ENCODE measurements at regions not wholly inside any gene's neighbourhood (a gene's known extent, or its start where the extent isn't known, plus 50 kb on each side); places are given as distances from the start of the nearest gene placed in this dataset.

DNA sequence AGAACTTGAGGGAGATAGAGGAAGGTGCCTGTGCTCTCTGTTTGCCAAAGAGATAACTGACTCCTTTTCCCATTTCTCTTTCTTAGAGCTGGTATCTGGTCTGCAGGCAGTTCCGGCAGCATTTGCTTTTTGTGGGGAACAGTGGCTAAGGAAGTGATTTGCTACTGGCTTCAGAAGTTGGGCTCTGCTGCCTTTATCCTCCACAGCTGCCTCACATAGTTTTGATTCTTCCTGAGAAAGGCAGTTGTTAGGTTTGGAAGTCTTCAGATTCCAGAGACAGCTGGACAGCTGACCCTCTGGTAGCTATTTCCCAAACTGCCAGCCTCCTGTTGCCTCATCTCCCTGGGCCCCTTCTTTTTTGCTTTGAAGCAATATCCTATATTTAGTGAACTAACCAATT is 62.6 kb upstream of the MACF1 start:
- DNase-seq = no peak

DNA sequence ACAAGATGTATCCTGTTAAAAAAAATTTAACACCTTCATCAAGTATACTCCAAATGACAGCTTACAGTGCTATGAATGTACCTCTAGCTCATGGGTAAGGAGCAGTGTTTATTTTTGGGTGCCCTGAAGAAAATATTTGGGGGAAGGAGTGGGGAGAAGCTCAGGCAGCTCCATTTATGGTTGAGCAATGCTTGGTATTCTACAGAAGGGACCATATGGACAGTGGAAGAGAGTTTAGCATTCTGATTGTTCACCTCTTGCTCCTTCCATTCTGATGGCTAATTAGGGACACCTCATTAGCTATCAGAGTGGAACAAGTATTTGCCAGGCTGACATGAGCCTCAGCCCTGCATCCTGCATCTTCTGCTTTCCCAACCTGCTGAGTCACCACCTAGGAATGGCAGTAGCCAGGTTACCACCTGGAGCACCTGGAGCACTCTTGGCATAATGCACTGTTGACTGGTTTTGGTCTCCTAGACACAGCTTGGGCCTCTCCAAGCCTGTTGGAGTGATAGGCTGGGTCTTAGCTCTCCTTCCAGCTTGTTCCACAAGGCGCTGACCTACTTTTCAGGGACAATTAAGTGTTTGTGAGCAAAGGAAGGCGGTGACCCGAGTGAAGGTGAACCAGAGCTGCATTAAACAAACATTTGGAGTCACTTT is 62.0 kb upstream of the MACF1 start:
- DNase-seq = no peak

DNA sequence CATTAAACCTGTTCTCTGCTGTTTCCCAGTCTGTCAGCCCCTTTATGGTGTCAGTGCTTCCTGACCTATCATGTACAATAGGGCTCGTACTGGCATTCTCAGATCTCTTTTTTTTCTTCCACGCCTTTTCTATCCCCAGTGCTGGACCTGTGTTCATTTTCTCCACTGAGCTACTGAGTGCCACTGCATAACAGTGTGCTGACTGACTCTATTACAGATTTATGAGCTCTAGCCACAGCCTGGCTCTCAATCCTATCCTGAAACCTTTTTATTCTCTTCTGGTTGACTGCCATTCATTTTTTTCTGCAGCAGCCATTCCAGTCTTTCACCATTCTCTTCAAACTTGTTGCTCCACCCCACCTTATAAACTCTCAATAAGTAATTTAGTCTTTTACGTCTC is 59.6 kb upstream of the MACF1 start:
- no peak for DNase-seq

- no peak for DNase-seq
Observed at GRCh38 chr1:39145331-39145965, 59.0 kb upstream of the MACF1 start.

DNA sequence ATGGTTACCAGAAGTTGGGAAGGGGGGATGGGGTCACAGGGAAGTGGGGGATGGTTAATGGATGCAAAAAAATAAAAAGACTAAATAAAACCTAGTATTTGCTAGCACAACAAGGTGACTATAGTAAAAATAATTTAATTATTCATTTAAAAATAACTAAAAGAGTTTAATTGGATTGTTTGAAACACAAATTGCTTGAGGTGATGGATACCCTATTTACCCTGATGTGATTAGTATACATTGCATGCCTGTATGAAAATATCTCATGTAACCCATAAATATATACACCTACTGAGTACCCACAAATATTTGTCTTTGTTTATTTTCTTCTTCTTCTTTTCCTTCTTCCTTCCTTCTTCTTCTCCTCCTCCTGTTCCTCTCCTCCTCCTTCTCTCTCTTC is 57.8 kb upstream of the MACF1 start:
- no peak for DNase-seq

- DNase-seq = no peak
Observed at GRCh38 chr1:39147099-39148025, 57.1 kb upstream of the MACF1 start.

DNA sequence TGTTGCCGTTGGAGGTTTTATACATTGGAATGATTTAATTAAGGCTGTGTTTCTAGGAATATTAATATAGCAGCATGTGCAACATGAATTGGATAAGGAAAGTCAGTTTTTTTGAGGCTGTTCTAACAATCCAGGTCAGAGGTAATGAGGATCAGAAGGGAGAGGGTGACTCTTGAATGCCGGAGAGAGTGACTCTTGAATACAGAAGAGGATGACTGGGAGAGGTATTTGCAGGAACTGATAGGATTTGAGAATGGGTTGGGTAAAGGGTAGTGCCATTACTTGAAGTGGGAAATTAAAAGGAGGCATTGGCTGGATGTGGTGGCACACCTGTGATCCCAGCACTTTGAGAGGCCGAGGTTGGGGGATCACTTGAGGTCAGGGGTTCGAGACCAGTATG is 55.6 kb upstream of the MACF1 start:
- no peak for DNase-seq

DNA sequence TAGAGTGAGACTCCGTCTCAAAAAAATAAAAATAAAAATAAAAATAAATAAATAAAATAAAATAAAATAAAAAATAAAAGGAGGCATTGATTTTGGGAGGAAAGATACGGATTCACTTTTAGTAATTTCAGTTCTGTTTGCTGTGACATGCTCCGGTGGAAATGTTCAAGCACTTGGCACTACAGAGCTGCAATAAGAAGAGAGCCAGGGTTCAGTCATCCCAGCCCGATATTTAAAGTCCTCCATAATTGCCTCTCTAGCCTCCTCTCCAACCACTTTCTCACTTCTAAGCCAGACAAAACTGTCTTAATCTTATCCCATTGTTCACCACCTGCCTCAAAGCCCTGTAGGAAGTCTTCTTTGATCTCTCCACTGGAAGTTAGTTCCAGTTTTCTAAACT is 55.0 kb upstream of the MACF1 start:
- no peak for DNase-seq

- no peak for DNase-seq
Observed at GRCh38 chr1:39150779-39151178, 53.7 kb upstream of the MACF1 start.

GRCh38 chr1:39151267-39151666 is 53.2 kb upstream of the MACF1 start:
- DNase-seq = no peak

DNA sequence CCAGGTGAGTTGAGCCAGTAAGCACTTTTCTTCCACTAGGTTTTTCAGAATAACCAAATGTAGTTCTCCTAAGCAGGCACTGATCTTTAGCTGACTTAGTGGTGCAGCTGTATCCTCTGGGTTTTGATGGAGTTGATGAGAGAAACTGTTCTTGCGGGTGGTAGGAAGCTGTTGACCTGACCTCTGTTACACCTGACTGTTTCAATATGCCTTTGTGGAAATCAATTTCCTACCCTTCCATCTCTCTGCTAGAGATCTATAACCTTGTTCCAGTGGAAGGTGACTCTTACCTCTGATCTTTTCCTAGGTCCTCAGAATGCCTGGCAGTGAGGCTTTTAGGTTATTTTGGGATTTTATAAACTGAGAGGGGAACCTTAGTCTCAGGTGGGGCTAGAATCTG is 51.6 kb upstream of the MACF1 start:
- DNase-seq = no peak

GRCh38 chr1:39153684-39154083 is 50.8 kb upstream of the MACF1 start:
- no peak for DNase-seq

DNA sequence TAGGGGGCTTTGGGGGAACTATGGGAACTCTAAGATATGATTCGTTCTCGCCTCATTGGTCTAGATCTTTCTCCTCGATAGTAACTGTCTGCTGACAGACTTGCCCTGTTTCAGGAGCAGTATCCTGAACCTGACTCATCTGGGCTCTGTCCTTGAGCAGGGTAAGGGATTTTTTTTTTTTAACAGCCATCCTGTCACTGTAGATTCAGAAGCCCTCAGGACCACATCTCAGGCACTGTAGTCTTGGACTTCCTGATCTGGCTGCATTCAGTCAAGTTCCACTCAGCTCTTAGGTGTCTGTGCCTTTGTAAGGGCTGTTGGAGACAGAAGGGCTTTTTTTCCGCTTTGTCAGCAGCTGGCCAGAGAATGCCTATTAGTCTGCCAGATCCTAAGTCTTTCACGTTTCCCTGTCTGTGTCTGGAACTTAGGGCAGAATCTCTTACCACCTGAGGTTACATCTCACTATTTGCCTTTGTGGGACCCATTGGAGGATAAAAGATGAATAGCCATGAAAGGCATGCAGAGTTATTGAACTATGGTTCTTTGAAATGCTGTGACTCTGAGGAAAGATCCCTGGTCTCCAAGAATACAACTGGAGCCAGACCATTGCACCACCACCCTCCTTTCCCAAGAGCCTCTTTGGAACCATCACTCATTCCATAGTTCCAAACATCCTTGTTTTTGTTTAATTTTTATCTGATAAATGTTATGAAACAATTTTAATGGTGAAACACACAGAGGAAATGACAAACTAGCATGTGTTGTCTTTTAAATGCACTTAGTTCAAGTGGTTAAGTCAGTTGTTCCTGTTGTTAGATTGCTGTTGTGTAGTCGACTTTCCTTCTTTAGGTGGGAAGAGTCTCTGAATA is 49.7 kb upstream of the MACF1 start:
- no peak for DNase-seq
